HS-27A (cell line): ENCODE measurements at regions not wholly inside any gene's neighbourhood (a gene's known extent, or its start where the extent isn't known, plus 50 kb on each side); places are given as distances from the start of the nearest gene placed in this dataset.

Experiments
- DNase-seq: peaks from one replicate; pipeline ENCODE4 v3.0.0-alpha.2; 2012; ENCODE audit warnings: low read depth, missing footprints

GRCh38 chr4:166491635-166492034 is 618.6 kb downstream of the TLL1 start:
- DNase-seq: no peak

- no peak for DNase-seq
Observed at GRCh38 chr4:166493924-166494345, 620.9 kb downstream of the TLL1 start.

- DNase-seq: no peak
Observed at GRCh38 chr4:166498546-166498945, 625.5 kb downstream of the TLL1 start.

GRCh38 chr4:166499820-166500219 is 626.8 kb downstream of the TLL1 start:
- no peak for DNase-seq

GRCh38 chr4:166501941-166502382 is 628.9 kb downstream of the TLL1 start:
- DNase-seq: no peak

- no peak for DNase-seq
Observed at GRCh38 chr4:166502660-166503059, 629.6 kb downstream of the TLL1 start.

- DNase-seq: no peak
Observed at GRCh38 chr4:166506051-166506450, 633.0 kb downstream of the TLL1 start.

GRCh38 chr4:166512267-166512666 is 639.2 kb downstream of the TLL1 start:
- no peak for DNase-seq

- DNase-seq: no peak
Observed at GRCh38 chr4:166518315-166518714, 645.3 kb downstream of the TLL1 start.

- no peak for DNase-seq
Observed at GRCh38 chr4:166518776-166519175, 645.7 kb downstream of the TLL1 start.

- DNase-seq: no peak
Observed at GRCh38 chr4:166519774-166520173, 646.7 kb downstream of the TLL1 start.

- DNase-seq: no peak
Observed at GRCh38 chr4:166527500-166527899, 654.5 kb downstream of the TLL1 start.

- DNase-seq: no peak
Observed at GRCh38 chr4:166531703-166532102, 658.7 kb downstream of the TLL1 start.

GRCh38 chr4:166535865-166536264 is 662.8 kb downstream of the TLL1 start:
- no peak for DNase-seq

GRCh38 chr4:166538491-166539005 is 665.5 kb downstream of the TLL1 start:
- DNase-seq: no peak

GRCh38 chr4:166546009-166546408 is 673.0 kb downstream of the TLL1 start:
- no peak for DNase-seq

- no peak for DNase-seq
Observed at GRCh38 chr4:166577639-166578038, 656.7 kb downstream of the SPOCK3 start.

GRCh38 chr4:166585491-166585890 is 648.8 kb downstream of the SPOCK3 start:
- DNase-seq: no peak

- peak; percentile 19 for DNase-seq
Observed at GRCh38 chr4:166594326-166594946, 639.9 kb downstream of the SPOCK3 start.

GRCh38 chr4:166600264-166600663 is 634.0 kb downstream of the SPOCK3 start:
- no peak for DNase-seq

GRCh38 chr4:166602068-166602467 is 632.2 kb downstream of the SPOCK3 start:
- no peak for DNase-seq

GRCh38 chr4:166622425-166622977 is 611.8 kb downstream of the SPOCK3 start:
- DNase-seq: no peak

- DNase-seq: no peak
Observed at GRCh38 chr4:166625018-166625637, 609.2 kb downstream of the SPOCK3 start.
